Activated CD8-positive, alpha-beta T cell treated with anti-CD3 and anti-CD28 coated beads for 36 hours (primary cell): ENCODE measurements at regions not wholly inside any gene's neighbourhood (a gene's known extent, or its start where the extent isn't known, plus 50 kb on each side); places are given as distances from the start of the nearest gene placed in this dataset.

Experiments used
- ATAC-seq: fragments of 200-7000 bp; cut with Tn5 transposase; one replicate; pipeline ENCODE4 v1.10.0; 2021; ENCODE audit warnings: mild to moderate bottlenecking, moderate library complexity
- CTCF ChIA-PET: fragments of 350-600 bp; sonication (Branson Sonifier 250); formaldehyde crosslinking; loops from one replicate; lab custom pipeline; 2021; ENCODE audit warnings: antibody characterized with exemption; lab: Charles Lee
- POLR2A ChIA-PET: fragments of 350-600 bp; sonication (Branson Sonifier 250); formaldehyde crosslinking; loops from one replicate; lab custom pipeline; 2021; ENCODE audit warnings: antibody characterized with exemption; lab: Charles Lee
- DNase-seq: peaks from one replicate; pipeline ENCODE4 v3.0.0-alpha.2; 2020
- H3K27ac Mint-ChIP-seq: one replicate; pipeline ENCODE4 v1.8.0; 2021; ENCODE audit warnings: mild to moderate bottlenecking, mixed read lengths
- H3K27me3 Mint-ChIP-seq: one replicate; pipeline ENCODE4 v1.8.0; 2021; ENCODE audit warnings: mixed read lengths
- H3K36me3 Mint-ChIP-seq: one replicate; pipeline ENCODE4 v1.8.0; 2021; ENCODE audit warnings: low read depth, mixed read lengths
- H3K4me1 Mint-ChIP-seq: one replicate; pipeline ENCODE4 v1.8.0; 2021; ENCODE audit warnings: low read depth, mixed read lengths
- H3K4me3 Mint-ChIP-seq: one replicate; pipeline ENCODE4 v1.8.0; 2021; ENCODE audit warnings: mild to moderate bottlenecking, moderate library complexity, mixed read lengths
- H3K9me3 Mint-ChIP-seq: one replicate; pipeline ENCODE4 v1.8.0; 2021; ENCODE audit warnings: mixed read lengths
- intact Hi-C: fragments of 100-400 bp; cut with micrococcal nuclease; formaldehyde crosslinking; loops from one replicate; pipeline ENCODE4 v1.10.0; 2022
- TF ChIP-seq, protein P1 (sequence below): fragments of 200-600 bp; IDR thresholded peaks from one replicate; pipeline ENCODE4 v1.8.0; 2022; ENCODE audit warnings: antibody characterized with exemption, mild to moderate bottlenecking

GRCh38 chr2:78023356-78023755 lies 501.2 kb upstream of the LRRTM4 start:
- POLR2A ChIA-PET, result no interaction called here
- H3K9me3 Mint-ChIP-seq, result peaks cover 7% of the 10 kb centered on the region
- TF ChIP-seq, protein P1, sequence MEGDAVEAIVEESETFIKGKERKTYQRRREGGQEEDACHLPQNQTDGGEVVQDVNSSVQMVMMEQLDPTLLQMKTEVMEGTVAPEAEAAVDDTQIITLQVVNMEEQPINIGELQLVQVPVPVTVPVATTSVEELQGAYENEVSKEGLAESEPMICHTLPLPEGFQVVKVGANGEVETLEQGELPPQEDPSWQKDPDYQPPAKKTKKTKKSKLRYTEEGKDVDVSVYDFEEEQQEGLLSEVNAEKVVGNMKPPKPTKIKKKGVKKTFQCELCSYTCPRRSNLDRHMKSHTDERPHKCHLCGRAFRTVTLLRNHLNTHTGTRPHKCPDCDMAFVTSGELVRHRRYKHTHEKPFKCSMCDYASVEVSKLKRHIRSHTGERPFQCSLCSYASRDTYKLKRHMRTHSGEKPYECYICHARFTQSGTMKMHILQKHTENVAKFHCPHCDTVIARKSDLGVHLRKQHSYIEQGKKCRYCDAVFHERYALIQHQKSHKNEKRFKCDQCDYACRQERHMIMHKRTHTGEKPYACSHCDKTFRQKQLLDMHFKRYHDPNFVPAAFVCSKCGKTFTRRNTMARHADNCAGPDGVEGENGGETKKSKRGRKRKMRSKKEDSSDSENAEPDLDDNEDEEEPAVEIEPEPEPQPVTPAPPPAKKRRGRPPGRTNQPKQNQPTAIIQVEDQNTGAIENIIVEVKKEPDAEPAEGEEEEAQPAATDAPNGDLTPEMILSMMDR, result no peak
- H3K27ac Mint-ChIP-seq, result no peak overlapping the region
- intact Hi-C loops, result no loop called here
- no peaks in the 10 kb centered on the region for H3K4me1 Mint-ChIP-seq
- no peak for DNase-seq
- H3K27me3 Mint-ChIP-seq, result no peaks in the 10 kb centered on the region
- no peaks in the 10 kb centered on the region for H3K36me3 Mint-ChIP-seq
- CTCF ChIA-PET, result no interaction called here
- H3K4me3 Mint-ChIP-seq, result no peak overlapping the region
- no peak for ATAC-seq

- TF ChIP-seq, protein P1, result no peak
- ChIA-PET POLR2A (no interaction called here), CTCF (no interaction called here)
- ATAC-seq (no peak), DNase-seq (no peak)
- Mint-ChIP-seq H3K27ac (no peak overlapping the region), H3K27me3 (no peaks in the 10 kb centered on the region), H3K36me3 (peaks cover 2% of the 10 kb centered on the region), H3K4me3 (no peak overlapping the region), H3K4me1 (no peaks in the 10 kb centered on the region), H3K9me3 (peaks cover 11% of the 10 kb centered on the region)
- intact Hi-C loops, result no loop called here
Observed at GRCh38 chr2:78024996-78025395, 502.8 kb upstream of the LRRTM4 start.

GRCh38 chr2:78029392-78029995 lies 507.3 kb upstream of the LRRTM4 start:
- CTCF ChIA-PET, result no interaction called here
- H3K9me3 Mint-ChIP-seq, result peaks cover 16% of the 10 kb centered on the region
- peaks cover 2% of the 10 kb centered on the region for H3K36me3 Mint-ChIP-seq
- POLR2A ChIA-PET, result no interaction called here
- H3K27me3 Mint-ChIP-seq, result no peaks in the 10 kb centered on the region
- DNase-seq (no peak), ATAC-seq (no peak)
- intact Hi-C loops, result no loop called here
- TF ChIP-seq, protein P1, result no peak
- H3K4me3 Mint-ChIP-seq, result no peak overlapping the region
- H3K27ac Mint-ChIP-seq, result no peak overlapping the region
- no peaks in the 10 kb centered on the region for H3K4me1 Mint-ChIP-seq

- TF ChIP-seq, protein P1, result no peak
- ChIA-PET CTCF (no interaction called here), POLR2A (no interaction called here)
- Mint-ChIP-seq H3K9me3 (peaks cover 7% of the 10 kb centered on the region), H3K4me3 (no peak overlapping the region), H3K36me3 (peaks cover 1% of the 10 kb centered on the region), H3K4me1 (no peaks in the 10 kb centered on the region), H3K27me3 (no peaks in the 10 kb centered on the region), H3K27ac (no peak overlapping the region)
- ATAC-seq (no peak), DNase-seq (no peak)
- intact Hi-C loops, result no loop called here
Observed at GRCh38 chr2:78034706-78035105, 512.5 kb upstream of the LRRTM4 start.

- DNase-seq, result no peak
- no peaks in the 10 kb centered on the region for H3K36me3 Mint-ChIP-seq
- no peak for ATAC-seq
- TF ChIP-seq, protein P1, result no peak
- no peak overlapping the region for H3K27ac Mint-ChIP-seq
- peaks cover 9% of the 10 kb centered on the region for H3K9me3 Mint-ChIP-seq
- no peaks in the 10 kb centered on the region for H3K27me3 Mint-ChIP-seq
- intact Hi-C loops, result no loop called here
- H3K4me1 Mint-ChIP-seq, result no peaks in the 10 kb centered on the region
- ChIA-PET POLR2A (no interaction called here), CTCF (no interaction called here)
- no peak overlapping the region for H3K4me3 Mint-ChIP-seq
Observed at GRCh38 chr2:78035804-78036203, 513.6 kb upstream of the LRRTM4 start.
